H9 (cell line): ENCODE measurements at regions not wholly inside any gene's neighbourhood (a gene's known extent, or its start where the extent isn't known, plus 50 kb on each side); places are given as distances from the start of the nearest gene placed in this dataset.

ENCODE experiments used
- DNase-seq: peaks from one replicate; pipeline ENCODE4 v3.0.0-alpha.2; 2017
- H2AFZ ChIP-seq: one replicate; pipeline ENCODE4 v1.6.1; 2013; ENCODE audit warnings: mild to moderate bottlenecking, low read length, control low read depth, moderate library complexity
- H2AK5ac ChIP-seq: 2 replicates; pipeline ENCODE4 v1.6.1; 2013; ENCODE audit warnings: low read length, control low read depth, mixed read lengths; ENCODE audit not compliant: insufficient read length
- H2BK120ac ChIP-seq: one replicate; pipeline ENCODE4 v1.6.1; 2013; ENCODE audit warnings: low read depth, mild to moderate bottlenecking, low read length, control low read depth, inconsistent platforms; ENCODE audit not compliant: poor library complexity, severe bottlenecking
- H2BK12ac ChIP-seq: 2 replicates; pipeline ENCODE4 v1.6.1; 2013; ENCODE audit warnings: low read length, control low read depth, mixed read lengths, low read depth; ENCODE audit not compliant: insufficient read length
- H2BK15ac ChIP-seq: 2 replicates; pipeline ENCODE4 v1.6.1; 2013; ENCODE audit warnings: low read depth, low read length, control low read depth
- H2BK20ac ChIP-seq: one replicate; pipeline ENCODE4 v1.6.1; 2013; ENCODE audit warnings: low read depth, mild to moderate bottlenecking, low read length, control low read depth, inconsistent platforms; ENCODE audit not compliant: poor library complexity, severe bottlenecking
- H2BK5ac ChIP-seq: 2 replicates; pipeline ENCODE4 v1.6.1; 2013; ENCODE audit warnings: low read length, control low read depth, mixed read lengths; ENCODE audit not compliant: insufficient read length
- H3K14ac ChIP-seq: 2 replicates; pipeline ENCODE4 v1.6.1; 2013; ENCODE audit warnings: low read length, control low read depth; ENCODE audit not compliant: insufficient read depth
- H3K18ac ChIP-seq: 2 replicates; pipeline ENCODE4 v1.6.1; 2013; ENCODE audit warnings: low read depth, mild to moderate bottlenecking, mixed read lengths, low read length, control low read depth; ENCODE audit not compliant: insufficient read length
- H3K23ac ChIP-seq: 2 replicates; pipeline ENCODE4 v1.6.1; 2013; ENCODE audit warnings: low read length, control low read depth, mixed read lengths, low read depth; ENCODE audit not compliant: insufficient read length
- H3K23me2 ChIP-seq: 2 replicates; pipeline ENCODE4 v1.6.1; 2013; ENCODE audit warnings: low read depth, mild to moderate bottlenecking, mixed read lengths, low read length, control low read depth; ENCODE audit not compliant: insufficient read length, poor library complexity, severe bottlenecking
- H3K27ac ChIP-seq: 2 replicates; pipeline ENCODE4 v1.5.1; 2013; ENCODE audit warnings: low read length, control low read depth, mixed read lengths, low read depth; ENCODE audit not compliant: insufficient read length
- H3K27me3 ChIP-seq: 2 replicates; pipeline ENCODE4 v1.6.1; 2013; ENCODE audit warnings: low read length, control low read depth, inconsistent platforms; ENCODE audit not compliant: insufficient read depth
- H3K4ac ChIP-seq: 2 replicates; pipeline ENCODE4 v1.6.1; 2013; ENCODE audit warnings: low read depth, mild to moderate bottlenecking, control low read depth, inconsistent platforms, low read length, moderate library complexity
- H3K4me1 ChIP-seq: 2 replicates; pipeline ENCODE4 v1.6.1; 2013; ENCODE audit warnings: low read length, control low read depth, inconsistent platforms; ENCODE audit not compliant: insufficient read depth
- H3K4me2 ChIP-seq: 2 replicates; pipeline ENCODE4 v1.6.1; 2013; ENCODE audit warnings: low read length, control low read depth, mixed read lengths; ENCODE audit not compliant: insufficient read length, insufficient read depth
- H3K56ac ChIP-seq: 2 replicates; pipeline ENCODE4 v1.6.1; 2013; ENCODE audit warnings: low read depth, mild to moderate bottlenecking, mixed read lengths, low read length, control low read depth; ENCODE audit not compliant: insufficient read length
- H3K79me1 ChIP-seq: 2 replicates; pipeline ENCODE4 v1.6.1; 2013; ENCODE audit warnings: low read depth, mild to moderate bottlenecking, moderate library complexity, low read length, control low read depth, inconsistent platforms; ENCODE audit not compliant: insufficient read depth, poor library complexity, severe bottlenecking
- H3K79me2 ChIP-seq: 2 replicates; pipeline ENCODE4 v1.6.1; 2013; ENCODE audit warnings: low read length, control low read depth, inconsistent platforms; ENCODE audit not compliant: insufficient read depth
- H3K9ac ChIP-seq: 2 replicates; pipeline ENCODE4 v1.6.1; 2013; ENCODE audit warnings: low read length, control low read depth, mixed read lengths; ENCODE audit not compliant: insufficient read length; ENCODE audit errors: extremely low read depth
- H3K9me3 ChIP-seq: one replicate; pipeline ENCODE4 v1.6.1; 2013; ENCODE audit warnings: low read depth, low read length, inconsistent platforms; ENCODE audit not compliant: control insufficient read depth
- H3T11ph ChIP-seq: one replicate; pipeline ENCODE4 v1.6.1; 2013; ENCODE audit warnings: mild to moderate bottlenecking, low read length, control low read depth, inconsistent platforms
- H4K20me1 ChIP-seq: one replicate; pipeline ENCODE4 v1.6.1; 2013; ENCODE audit not compliant: control insufficient read depth, insufficient read length, insufficient read depth
- H4K5ac ChIP-seq: 2 replicates; pipeline ENCODE4 v1.6.1; 2013; ENCODE audit warnings: low read depth, mild to moderate bottlenecking, mixed read lengths, low read length, control low read depth; ENCODE audit not compliant: insufficient read length
- H4K8ac ChIP-seq: replicated peaks from 2 replicates; pipeline ENCODE4 v1.6.1; 2013; ENCODE audit warnings: low read length, control low read depth, mixed read lengths, low read depth; ENCODE audit not compliant: insufficient read length
- H4K91ac ChIP-seq: 2 replicates; pipeline ENCODE4 v1.6.1; 2013; ENCODE audit warnings: low read depth, mild to moderate bottlenecking, moderate library complexity, mixed read lengths, low read length, control low read depth; ENCODE audit not compliant: insufficient read length
- H3K27ac Mint-ChIP-seq, 3 experiments: 2 replicates in 2 of 3; 3 replicates in 1 of 3; pipeline ENCODE4 v1.8.0; 2020 to 2021; ENCODE audit warnings: mixed read lengths in 3 of 3, mild to moderate bottlenecking in 1 of 3, moderate library complexity in 1 of 3
- H3K27me3 Mint-ChIP-seq: 2 replicates; pipeline ENCODE4 v1.8.0; 2021; ENCODE audit warnings: low read depth, mild to moderate bottlenecking, moderate library complexity, mixed read lengths
- H3K36me3 Mint-ChIP-seq, 3 experiments: 2 replicates in 2 of 3; 3 replicates in 1 of 3; pipeline ENCODE4 v1.8.0; 2020 to 2021; ENCODE audit warnings: low read depth in 3 of 3, mixed read lengths in 3 of 3; ENCODE audit not compliant: insufficient read depth in 1 of 3
- H3K4me1 Mint-ChIP-seq, 2 experiments: 2 replicates each; pipeline ENCODE4 v1.8.0; 2020; ENCODE audit warnings: mixed read lengths in 2 of 2
- H3K4me3 Mint-ChIP-seq, 2 experiments: 2 replicates in 1 of 2; 3 replicates in 1 of 2; pipeline ENCODE4 v1.8.0; 2020 to 2021; ENCODE audit warnings: mild to moderate bottlenecking in 2 of 2, mixed read lengths in 2 of 2, moderate library complexity in 1 of 2
- H3K9me3 Mint-ChIP-seq, 2 experiments: 2 replicates in 1 of 2; 3 replicates in 1 of 2; pipeline ENCODE4 v1.8.0; 2020; ENCODE audit warnings: mild to moderate bottlenecking in 2 of 2, mixed read lengths in 2 of 2, moderate library complexity in 1 of 2
- CTCF ChIP-seq: fragments of 200-600 bp; sonication (generic); conservative IDR thresholded peaks from 3 replicates; pipeline ENCODE4 v1.8.0; 2021; ENCODE audit warnings: antibody characterized with exemption, mild to moderate bottlenecking
- WGBS: extraction: QIAGEN DNeasy Blood & Tissue Kit; methylation state at CpG from one replicate; pipeline ENCODE4 v1.1.7; 2013; ENCODE audit warnings: missing lambda C conversion rate, low lambda C conversion rate, mixed read lengths; ENCODE audit not compliant: insufficient read length; ENCODE audit errors: extremely low coverage; 5-methylcytosine and 5-hydroxymethylcytosine counted together

GRCh38 chr6:170042596-170043118 lies 248.2 kb downstream of the DLL1 start:
- no peak overlapping the region for H2BK20ac ChIP-seq
- Mint-ChIP-seq H3K36me3 (peaks cover 0 to 16% (median 6%) of the 10 kb centered on the region in 3 experiments; a peak in 4 of 7 replicates), H3K9me3 (peaks cover 7 to 8% of the 10 kb centered on the region in 2 experiments; a peak in 4 of 5 replicates), H3K4me1 (peaks cover 30 to 39% of the 10 kb centered on the region in 2 experiments), H3K27ac (no peak overlapping the region), H3K4me3 (no peak overlapping the region), H3K27me3 (peaks cover 5% of the 10 kb centered on the region)
- no peak overlapping the region for H4K91ac ChIP-seq
- H3K4ac ChIP-seq = no peak overlapping the region
- no peak overlapping the region for H2BK120ac ChIP-seq
- no peak overlapping the region for H4K5ac ChIP-seq
- no peak for DNase-seq
- no peak overlapping the region for H2AK5ac ChIP-seq
- H3K4me1 ChIP-seq = peaks cover 3% of the 10 kb centered on the region; the same call in 1 of the 2 replicates
- no peak overlapping the region for H2AFZ ChIP-seq
- no peak overlapping the region for H4K8ac ChIP-seq
- no CpG with 5 or more reads among the region's 13 CpGs for WGBS
- no peaks in the 10 kb centered on the region for H3K9me3 ChIP-seq
- H2BK12ac ChIP-seq = no peak overlapping the region
- H4K20me1 ChIP-seq = no peaks in the 10 kb centered on the region
- no peak overlapping the region for H2BK5ac ChIP-seq
- H2BK15ac ChIP-seq = no peak overlapping the region
- no peak overlapping the region for H3K14ac ChIP-seq
- no peaks in the 10 kb centered on the region for H3K79me2 ChIP-seq
- no peak overlapping the region for H3K4me2 ChIP-seq
- H3K79me1 ChIP-seq = no peaks in the 10 kb centered on the region
- H3K23me2 ChIP-seq = no peaks in the 10 kb centered on the region
- H3K56ac ChIP-seq = no peak overlapping the region
- H3K23ac ChIP-seq = no peak overlapping the region
- no peak for TF ChIP-seq CTCF
- no peak overlapping the region for H3T11ph ChIP-seq
- no peaks in the 10 kb centered on the region for H3K27me3 ChIP-seq
- H3K18ac ChIP-seq = no peak overlapping the region
- H3K9ac ChIP-seq = no peak overlapping the region
- no peak overlapping the region for H3K27ac ChIP-seq
